NCI-H1694 treated with DMSO at 0.1 percent for 48 hours (cell line): ENCODE measurements at regions not wholly inside any gene's neighbourhood (a gene's known extent, or its start where the extent isn't known, plus 50 kb on each side); places are given as distances from the start of the nearest gene placed in this dataset.

Experiments
- DNase-seq: peaks from one replicate; lab custom pipeline; 2025; lab: John Stamatoyannopoulos, UW

GRCh38 chr1:23639460-23640095 is 52.0 kb upstream of the RPL11 start:
- no peak for DNase-seq

GRCh38 chr1:23638786-23639241 is 52.8 kb upstream of the RPL11 start:
- DNase-seq, result no peak

GRCh38 chr1:23638188-23638619 is 53.4 kb upstream of the RPL11 start:
- no peak for DNase-seq

GRCh38 chr1:23636009-23636408 is 55.6 kb upstream of the RPL11 start:
- DNase-seq, result no peak

- DNase-seq, result peak; percentile 70
These were observed 56.6 kb upstream of the RPL11 start for GRCh38 chr1:23634840-23635651.

- DNase-seq, result no peak
These were observed 57.1 kb upstream of the RPL11 start for GRCh38 chr1:23634518-23634839.

- DNase-seq, result no peak
These were observed 59.0 kb upstream of the RPL11 start for GRCh38 chr1:23632479-23633160.

GRCh38 chr1:23629708-23630290 is 61.8 kb upstream of the RPL11 start:
- no peak for DNase-seq

GRCh38 chr1:23628951-23629387 is 62.6 kb upstream of the RPL11 start:
- DNase-seq, result no peak

GRCh38 chr1:23627069-23627735 is 64.4 kb upstream of the RPL11 start:
- DNase-seq, result no peak

- no peak for DNase-seq
These were observed 65.6 kb upstream of the RPL11 start for GRCh38 chr1:23625929-23626535.

GRCh38 chr1:23625459-23625858 is 66.1 kb upstream of the RPL11 start:
- DNase-seq, result no peak

- DNase-seq, result no peak
These were observed 65.1 kb upstream of the ID3 start for GRCh38 chr1:23624440-23624839.

- DNase-seq, result no peak
These were observed 63.0 kb upstream of the ID3 start for GRCh38 chr1:23622284-23622683.

- DNase-seq, result no peak
These were observed 61.3 kb upstream of the ID3 start for GRCh38 chr1:23620605-23621004.

GRCh38 chr1:23619299-23620188 is 60.2 kb upstream of the ID3 start:
- DNase-seq, result no peak

- no peak for DNase-seq
These were observed 59.3 kb upstream of the ID3 start for GRCh38 chr1:23618586-23619083.

GRCh38 chr1:23617084-23617521 is 57.8 kb upstream of the ID3 start:
- no peak for DNase-seq

GRCh38 chr1:23616292-23616824 is 57.1 kb upstream of the ID3 start:
- no peak for DNase-seq

- DNase-seq, result no peak
These were observed 56.6 kb upstream of the ID3 start for GRCh38 chr1:23615852-23616251.
